CD4-positive, alpha-beta T cell (primary cell): ENCODE measurements at regions not wholly inside any gene's neighbourhood (a gene's known extent, or its start where the extent isn't known, plus 50 kb on each side); places are given as distances from the start of the nearest gene placed in this dataset.

Experiments
- ATAC-seq: fragments of 200-7000 bp; cut with Tn5 transposase; one replicate; pipeline ENCODE4 v1.10.0; 2022; ENCODE audit warnings: mild to moderate bottlenecking; ENCODE audit not compliant: poor library complexity
- CTCF ChIA-PET: fragments of 350-600 bp; sonication (Branson Sonifier 250); formaldehyde crosslinking; loops from one replicate; lab custom pipeline; 2021; ENCODE audit warnings: antibody characterized with exemption, inconsistent platforms; lab: Charles Lee
- POLR2A ChIA-PET: fragments of 350-600 bp; sonication (Branson Sonifier 250); formaldehyde crosslinking; loops from one replicate; lab custom pipeline; 2021; ENCODE audit warnings: antibody characterized with exemption, inconsistent platforms; lab: Charles Lee
- DNase-seq, 14 experiments: peaks; one replicate each; pipeline ENCODE4 v3.0.0-alpha.2; 2013 to 2020; ENCODE audit warnings: mixed read lengths in 2 of 14
- H3K27ac ChIP-seq, 2 donors: one replicate each; pipeline versions ENCODE4 v1.5.1 to v1.7.0; 2013; ENCODE audit warnings: low read length in 2 of 2, low read depth in 1 of 2, mild to moderate bottlenecking in 1 of 2
- H3K27me3 ChIP-seq, 2 experiments: 1 replicate in 1 of 2; 2 replicates in 1 of 2; pipeline versions ENCODE4 v1.6.1 to v1.7.0; 2013; ENCODE audit warnings: low read length in 2 of 2, control low read depth in 1 of 2, mild to moderate bottlenecking in 1 of 2, moderate library complexity in 1 of 2; ENCODE audit not compliant: insufficient read depth in 2 of 2, control insufficient read depth in 1 of 2
- H3K36me3 ChIP-seq: one replicate; pipeline ENCODE4 v1.6.1; 2013; ENCODE audit warnings: low read length, control low read depth; ENCODE audit not compliant: insufficient read depth
- H3K4me1 ChIP-seq: one replicate; pipeline ENCODE4 v1.6.1; 2013; ENCODE audit warnings: low read length, control low read depth; ENCODE audit not compliant: insufficient read depth
- H3K4me3 ChIP-seq: one replicate; pipeline ENCODE4 v1.5.1; 2013; ENCODE audit warnings: mild to moderate bottlenecking, low read length, moderate library complexity
- H3K9me3 ChIP-seq, 2 experiments: 1 replicate in 1 of 2; 2 replicates in 1 of 2; pipeline versions ENCODE4 v1.6.1 to v1.7.0; 2013; ENCODE audit warnings: low read length in 2 of 2, mild to moderate bottlenecking in 2 of 2, control low read depth in 1 of 2, moderate library complexity in 1 of 2; ENCODE audit not compliant: control insufficient read depth in 1 of 2, insufficient read depth in 1 of 2
- H3K27ac Mint-ChIP-seq: one replicate; pipeline ENCODE4 v1.8.0; 2020; ENCODE audit warnings: mixed read lengths
- H3K27me3 Mint-ChIP-seq: one replicate; pipeline ENCODE4 v1.8.0; 2021; ENCODE audit warnings: mixed read lengths
- H3K36me3 Mint-ChIP-seq: one replicate; pipeline ENCODE4 v1.8.0; 2021; ENCODE audit warnings: low read depth, mixed read lengths
- H3K4me1 Mint-ChIP-seq: one replicate; pipeline ENCODE4 v1.8.0; 2021; ENCODE audit warnings: low read depth, mixed read lengths
- H3K4me3 Mint-ChIP-seq: one replicate; pipeline ENCODE4 v1.8.0; 2020; ENCODE audit warnings: mild to moderate bottlenecking, mixed read lengths
- H3K9me3 Mint-ChIP-seq: one replicate; pipeline ENCODE4 v1.8.0; 2020; ENCODE audit warnings: mixed read lengths
- CTCF ChIP-seq: fragments of 200-600 bp; IDR thresholded peaks from one replicate; pipeline ENCODE4 v1.8.0; 2022; ENCODE audit warnings: antibody characterized with exemption, mild to moderate bottlenecking
- intact Hi-C, 2 experiments: fragments of 100-400 bp; cut with DNase I in 1 of 2; cut with micrococcal nuclease in 1 of 2; formaldehyde crosslinking; loops; one replicate each; pipeline versions ENCODE4 v1.15.1 to v1.9.0; 2023 to 2025; cut with DNase I, micrococcal nuclease

GRCh38 chr12:107406932-107407331 is 278.7 kb upstream of the PWP1 start:
- H3K36me3 Mint-ChIP-seq, result no peaks in the 10 kb centered on the region
- H3K27ac ChIP-seq, result no peak overlapping the region
- ATAC-seq (no peak), DNase-seq (no peak)
- no peak for TF ChIP-seq CTCF
- H3K9me3 Mint-ChIP-seq, result no peaks in the 10 kb centered on the region
- H3K4me1 Mint-ChIP-seq, result peaks cover 11% of the 10 kb centered on the region
- H3K4me3 ChIP-seq, result no peak overlapping the region
- POLR2A ChIA-PET, result no interaction called here
- H3K36me3 ChIP-seq, result peaks cover 3% of the 10 kb centered on the region
- H3K27me3 Mint-ChIP-seq, result no peaks in the 10 kb centered on the region
- H3K27ac Mint-ChIP-seq, result no peak overlapping the region
- H3K4me1 ChIP-seq, result peaks cover 8% of the 10 kb centered on the region
- intact Hi-C loops, result loop anchor here in 1 of 2 experiments (10.0 kb wide), 1 partner anchor 182 kb away; no protein-coding TSS in a partner anchor
- CTCF ChIA-PET, result no interaction called here
- H3K9me3 ChIP-seq, result no peaks in the 10 kb centered on the region
- no peaks in the 10 kb centered on the region for H3K27me3 ChIP-seq
- H3K4me3 Mint-ChIP-seq, result no peak overlapping the region

- no peak for ATAC-seq
- Mint-ChIP-seq H3K9me3 (no peaks in the 10 kb centered on the region), H3K27ac (no peak overlapping the region), H3K4me1 (no peaks in the 10 kb centered on the region), H3K4me3 (no peak overlapping the region), H3K36me3 (no peaks in the 10 kb centered on the region), H3K27me3 (no peaks in the 10 kb centered on the region)
- no peak for TF ChIP-seq CTCF
- Histone ChIP-seq H3K27me3 (no peaks in the 10 kb centered on the region), H3K4me3 (no peak overlapping the region), H3K36me3 (peaks cover 3% of the 10 kb centered on the region), H3K4me1 (no peaks in the 10 kb centered on the region), H3K9me3 (no peaks in the 10 kb centered on the region), H3K27ac (no peak overlapping the region)
- CTCF ChIA-PET, result no interaction called here
- POLR2A ChIA-PET, result no interaction called here
- intact Hi-C loops, result no loop called here
- no peak for DNase-seq
These were observed 273.6 kb upstream of the PWP1 start for GRCh38 chr12:107411792-107412535.

- peaks cover 2% of the 10 kb centered on the region for H3K9me3 Mint-ChIP-seq
- H3K36me3 Mint-ChIP-seq, result no peaks in the 10 kb centered on the region
- no peak for TF ChIP-seq CTCF
- CTCF ChIA-PET, result no interaction called here
- peaks cover 3% of the 10 kb centered on the region for H3K36me3 ChIP-seq
- no peak overlapping the region for H3K4me3 Mint-ChIP-seq
- no peaks in the 10 kb centered on the region for H3K27me3 ChIP-seq
- no peak overlapping the region for H3K27ac Mint-ChIP-seq
- peaks cover 0 to 3% of the 10 kb centered on the region in 2 experiments for H3K9me3 ChIP-seq
- H3K4me1 ChIP-seq, result no peaks in the 10 kb centered on the region
- POLR2A ChIA-PET, result no interaction called here
- no peak overlapping the region for H3K27ac ChIP-seq
- no peak for DNase-seq
- H3K4me1 Mint-ChIP-seq, result peaks cover under 1% of the 10 kb centered on the region
- no peaks in the 10 kb centered on the region for H3K27me3 Mint-ChIP-seq
- ATAC-seq, result no peak
- intact Hi-C loops, result no loop called here
- no peak overlapping the region for H3K4me3 ChIP-seq
These were observed 270.5 kb upstream of the PWP1 start for GRCh38 chr12:107415071-107415470.
